ENCODE measurements at regions not wholly inside any gene's neighbourhood (a gene's known extent, or its start where the extent isn't known, plus 50 kb on each side); places are given as distances from the start of the nearest gene placed in this dataset.

DNA sequence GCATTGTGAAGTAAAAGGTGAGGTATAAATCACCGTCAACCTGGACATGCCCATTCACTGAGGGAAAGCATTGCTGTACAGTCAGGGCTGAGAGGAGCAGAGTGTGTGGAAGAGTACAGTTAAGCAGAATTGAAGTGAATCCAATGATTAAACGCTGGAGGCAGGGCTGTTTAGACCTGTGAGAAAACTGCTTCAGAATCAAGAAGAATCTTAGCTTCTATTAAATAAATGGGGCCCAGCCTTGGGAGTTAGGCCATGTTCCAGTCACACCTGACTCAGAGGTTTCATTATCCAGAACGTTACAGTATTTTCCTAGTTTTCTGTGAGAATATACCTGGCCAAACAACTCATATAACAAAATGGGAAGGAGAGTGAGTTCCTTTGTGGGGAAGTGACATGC lies 86.9 kb downstream of the ATP23 start:
- Histone ChIP-seq H3K36me3 (ENCODE audit: insufficient read depth, low read length) (no peaks in the 10 kb centered on the region), H3K4me1 (ENCODE audit: insufficient read depth, low read length, severe bottlenecking) (no peaks in the 10 kb centered on the region), H3K9ac (ENCODE audit: low read length) (no peak overlapping the region), H4K20me1 (ENCODE audit: insufficient read depth, low read length) (no peaks in the 10 kb centered on the region), H3K27ac (ENCODE audit: low read depth, low read length, poor library complexity, severe bottlenecking) (no peak overlapping the region), H3K9me3 (ENCODE audit: low read length) (no peaks in the 10 kb centered on the region), H2AFZ (ENCODE audit: low read length) (no peak overlapping the region), H3K4me3 (ENCODE audit: low read depth, low read length, poor library complexity, severe bottlenecking) (no peak overlapping the region), H3K27me3 (ENCODE audit: insufficient read depth, low read length) (no peaks in the 10 kb centered on the region; the same call in 1 of the 2 replicates), H3K9me2 (ENCODE audit: low read depth, low read length) (no peaks in the 10 kb centered on the region), H3K79me2 (ENCODE audit: insufficient read depth, low read length) (no peaks in the 10 kb centered on the region), H3F3A (ENCODE audit: insufficient read depth, low read length) (no peaks in the 10 kb centered on the region), H3K4me2 (ENCODE audit: low read length) (no peak overlapping the region)
- TF ChIP-seq, protein P1, sequence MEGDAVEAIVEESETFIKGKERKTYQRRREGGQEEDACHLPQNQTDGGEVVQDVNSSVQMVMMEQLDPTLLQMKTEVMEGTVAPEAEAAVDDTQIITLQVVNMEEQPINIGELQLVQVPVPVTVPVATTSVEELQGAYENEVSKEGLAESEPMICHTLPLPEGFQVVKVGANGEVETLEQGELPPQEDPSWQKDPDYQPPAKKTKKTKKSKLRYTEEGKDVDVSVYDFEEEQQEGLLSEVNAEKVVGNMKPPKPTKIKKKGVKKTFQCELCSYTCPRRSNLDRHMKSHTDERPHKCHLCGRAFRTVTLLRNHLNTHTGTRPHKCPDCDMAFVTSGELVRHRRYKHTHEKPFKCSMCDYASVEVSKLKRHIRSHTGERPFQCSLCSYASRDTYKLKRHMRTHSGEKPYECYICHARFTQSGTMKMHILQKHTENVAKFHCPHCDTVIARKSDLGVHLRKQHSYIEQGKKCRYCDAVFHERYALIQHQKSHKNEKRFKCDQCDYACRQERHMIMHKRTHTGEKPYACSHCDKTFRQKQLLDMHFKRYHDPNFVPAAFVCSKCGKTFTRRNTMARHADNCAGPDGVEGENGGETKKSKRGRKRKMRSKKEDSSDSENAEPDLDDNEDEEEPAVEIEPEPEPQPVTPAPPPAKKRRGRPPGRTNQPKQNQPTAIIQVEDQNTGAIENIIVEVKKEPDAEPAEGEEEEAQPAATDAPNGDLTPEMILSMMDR (IDR thresholded peaks at IDR 0.05; ENCODE audit: low read length) = no peak
- no peak for TF ChIP-seq EZH2 (IDR thresholded peaks at IDR 0.05; ENCODE audit: borderline replicate concordance, low read length)

DNA sequence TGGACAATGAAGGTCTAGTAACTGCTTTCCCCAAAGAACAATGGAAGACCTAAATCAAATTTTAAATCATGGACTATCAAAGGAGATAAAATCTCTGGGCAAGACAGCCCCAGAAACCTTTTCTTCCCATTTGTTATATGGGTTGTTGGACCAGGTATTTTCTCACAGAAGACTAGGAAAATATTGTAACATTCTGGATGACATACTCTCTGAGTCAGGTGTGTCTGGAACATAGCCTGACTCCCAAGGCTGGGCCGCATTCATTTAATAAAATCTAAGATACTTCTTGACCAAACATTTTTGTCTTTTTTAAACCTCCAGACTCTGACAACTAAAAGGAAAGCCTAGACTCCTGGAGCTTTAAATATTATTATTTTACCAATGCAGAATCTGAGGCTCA lies 87.9 kb downstream of the ATP23 start:
- Histone ChIP-seq H3K27ac (ENCODE audit: low read depth, low read length, poor library complexity, severe bottlenecking) (no peak overlapping the region), H3K9ac (ENCODE audit: low read length) (no peak overlapping the region), H3K9me3 (ENCODE audit: low read length) (no peaks in the 10 kb centered on the region), H3K9me2 (ENCODE audit: low read depth, low read length) (no peaks in the 10 kb centered on the region), H3F3A (ENCODE audit: insufficient read depth, low read length) (no peaks in the 10 kb centered on the region), H3K4me2 (ENCODE audit: low read length) (no peak overlapping the region), H3K4me3 (ENCODE audit: low read depth, low read length, poor library complexity, severe bottlenecking) (no peak overlapping the region), H3K36me3 (ENCODE audit: insufficient read depth, low read length) (no peaks in the 10 kb centered on the region), H3K4me1 (ENCODE audit: insufficient read depth, low read length, severe bottlenecking) (no peaks in the 10 kb centered on the region), H2AFZ (ENCODE audit: low read length) (no peak overlapping the region), H4K20me1 (ENCODE audit: insufficient read depth, low read length) (no peaks in the 10 kb centered on the region), H3K79me2 (ENCODE audit: insufficient read depth, low read length) (no peaks in the 10 kb centered on the region), H3K27me3 (ENCODE audit: insufficient read depth, low read length) (no peaks in the 10 kb centered on the region; the same call in 1 of the 2 replicates)
- TF ChIP-seq, protein P1 (IDR thresholded peaks at IDR 0.05; ENCODE audit: low read length) = no peak
- no peak for TF ChIP-seq EZH2 (IDR thresholded peaks at IDR 0.05; ENCODE audit: borderline replicate concordance, low read length)

DNA sequence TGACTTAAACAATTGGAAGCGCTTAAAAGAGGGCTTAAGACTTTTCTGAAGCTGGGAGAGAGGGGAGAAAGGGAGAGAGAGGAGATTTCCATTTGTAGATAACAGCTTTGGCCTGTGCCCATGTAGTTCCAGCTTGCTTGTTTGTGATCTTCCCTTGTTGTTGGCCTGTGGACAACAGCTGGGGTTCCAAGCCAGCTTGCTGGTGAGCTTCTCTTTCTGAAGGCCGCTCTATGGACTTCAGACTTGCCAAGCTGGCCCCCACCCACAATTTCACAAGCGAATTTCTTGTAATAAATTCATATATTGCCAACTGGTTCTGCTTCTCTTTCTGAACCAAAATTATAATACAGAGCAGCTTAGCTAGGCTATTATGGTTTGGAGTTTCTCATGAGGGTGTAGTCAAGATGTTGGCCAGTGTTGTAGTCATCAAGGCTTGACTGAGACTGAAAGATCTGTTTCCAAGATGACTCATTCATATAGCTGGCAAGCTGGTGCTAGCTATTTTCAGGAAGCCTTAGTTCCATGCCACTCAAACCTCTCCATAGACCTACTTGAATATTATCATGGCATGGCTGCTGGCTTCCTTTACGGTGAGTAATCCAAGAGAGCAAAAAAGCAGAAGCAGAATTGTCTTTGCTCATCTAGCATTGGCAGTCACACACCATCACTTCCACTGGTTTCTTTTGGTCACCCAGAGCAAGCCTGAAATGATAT lies 89.4 kb downstream of the ATP23 start:
- no peaks in the 10 kb centered on the region for H3K79me2 ChIP-seq (ENCODE audit: insufficient read depth, low read length)

More for the DNA sequence above, 89.4 kb downstream of the ATP23 start:
- TF ChIP-seq, protein P1 (IDR thresholded peaks at IDR 0.05; ENCODE audit: low read length) = no peak
- no peak for TF ChIP-seq EZH2 (IDR thresholded peaks at IDR 0.05; ENCODE audit: borderline replicate concordance, low read length)
- Histone ChIP-seq H3K9me2 (ENCODE audit: low read depth, low read length) (no peaks in the 10 kb centered on the region), H3F3A (ENCODE audit: insufficient read depth, low read length) (no peaks in the 10 kb centered on the region), H3K27me3 (ENCODE audit: insufficient read depth, low read length) (no peaks in the 10 kb centered on the region; the same call in 1 of the 2 replicates), H3K9me3 (ENCODE audit: low read length) (0 out of 2 replicates have a peak, but pooled peaks cover 1% of the 10 kb centered on the region), H3K4me1 (ENCODE audit: insufficient read depth, low read length, severe bottlenecking) (no peaks in the 10 kb centered on the region), H3K27ac (ENCODE audit: low read depth, low read length, poor library complexity, severe bottlenecking) (no peak overlapping the region), H3K4me2 (ENCODE audit: low read length) (no peak overlapping the region), H2AFZ (ENCODE audit: low read length) (no peak overlapping the region), H3K4me3 (ENCODE audit: low read depth, low read length, poor library complexity, severe bottlenecking) (no peak overlapping the region), H4K20me1 (ENCODE audit: insufficient read depth, low read length) (no peaks in the 10 kb centered on the region), H3K36me3 (ENCODE audit: insufficient read depth, low read length) (no peaks in the 10 kb centered on the region), H3K9ac (ENCODE audit: low read length) (no peak overlapping the region)
